Calu3 (cell line): ENCODE measurements at regions not wholly inside any gene's neighbourhood (a gene's known extent, or its start where the extent isn't known, plus 50 kb on each side); places are given as distances from the start of the nearest gene placed in this dataset.

Source experiments
- BruUV-seq: library from RNA; stranded (reverse); fragments of 400-500 nt; replicated peaks from 2 replicates; lab custom pipeline; 2021; lab: Mats Ljungman, UMichigan
- CTCF ChIA-PET: fragments of 300-600 bp; sonication (Branson Sonifier 250); formaldehyde crosslinking; loops from one replicate; lab custom pipeline; 2022; ENCODE audit warnings: antibody characterized with exemption; lab: Charles Lee
- DNase-seq: peaks from one replicate; pipeline ENCODE4 v3.0.0; 2022
- H3K27ac Mint-ChIP-seq: one replicate; pipeline ENCODE4 v1.8.0; 2022; ENCODE audit warnings: mixed read lengths; ENCODE audit not compliant: unreplicated experiment
- H3K27me3 Mint-ChIP-seq: one replicate; pipeline ENCODE4 v1.8.0; 2022; ENCODE audit warnings: mixed read lengths; ENCODE audit not compliant: unreplicated experiment
- H3K36me3 Mint-ChIP-seq: one replicate; pipeline ENCODE4 v1.8.0; 2022; ENCODE audit warnings: mild to moderate bottlenecking, moderate library complexity, mixed read lengths; ENCODE audit not compliant: insufficient read depth, unreplicated experiment
- H3K4me1 Mint-ChIP-seq: one replicate; pipeline ENCODE4 v1.8.0; 2022; ENCODE audit warnings: mild to moderate bottlenecking, low read depth, mixed read lengths; ENCODE audit not compliant: unreplicated experiment
- H3K4me3 Mint-ChIP-seq: one replicate; pipeline ENCODE4 v1.8.0; 2022; ENCODE audit warnings: mild to moderate bottlenecking, low read depth, moderate library complexity, mixed read lengths; ENCODE audit not compliant: unreplicated experiment
- H3K9me3 Mint-ChIP-seq: one replicate; pipeline ENCODE4 v1.8.0; 2022; ENCODE audit warnings: low read depth, mixed read lengths; ENCODE audit not compliant: unreplicated experiment
- CTCF ChIP-seq: fragments of 200-600 bp; IDR thresholded peaks from one replicate; pipeline ENCODE4 v1.8.0; 2022; ENCODE audit warnings: antibody characterized with exemption; ENCODE audit not compliant: unreplicated experiment
- intact Hi-C: fragments of 100-400 bp; cut with micrococcal nuclease; formaldehyde crosslinking; loops from one replicate; pipeline ENCODE4 v1.10.0; 2022; ENCODE audit not compliant: unreplicated experiment

GRCh38 chr2:367246-367645 lies 79.4 kb upstream of the ALKAL2 start:
- intact Hi-C loops: no loop called here
- H3K4me1 Mint-ChIP-seq: no peaks in the 10 kb centered on the region
- CTCF ChIA-PET: no interaction called here
- H3K9me3 Mint-ChIP-seq: peaks cover 17% of the 10 kb centered on the region
- H3K4me3 Mint-ChIP-seq: no peak overlapping the region
- no peak for TF ChIP-seq CTCF
- H3K27me3 Mint-ChIP-seq: no peaks in the 10 kb centered on the region
- H3K36me3 Mint-ChIP-seq: no peaks in the 10 kb centered on the region
- DNase-seq: no peak
- BruUV-seq: no TSS peak
- H3K27ac Mint-ChIP-seq: no peak overlapping the region

- BruUV-seq: no TSS peak
- DNase-seq: no peak
- no peaks in the 10 kb centered on the region for H3K36me3 Mint-ChIP-seq
- intact Hi-C loops: no loop called here
- CTCF ChIA-PET: no interaction called here
- no peaks in the 10 kb centered on the region for H3K4me1 Mint-ChIP-seq
- peaks cover 17% of the 10 kb centered on the region for H3K9me3 Mint-ChIP-seq
- H3K4me3 Mint-ChIP-seq: no peak overlapping the region
- no peak for TF ChIP-seq CTCF
- no peaks in the 10 kb centered on the region for H3K27me3 Mint-ChIP-seq
- no peak overlapping the region for H3K27ac Mint-ChIP-seq
Observed at GRCh38 chr2:366706-367105, 78.8 kb upstream of the ALKAL2 start.

- CTCF ChIA-PET: no interaction called here
- Mint-ChIP-seq H3K4me3 (no peak overlapping the region), H3K27me3 (no peaks in the 10 kb centered on the region), H3K9me3 (peaks cover 17% of the 10 kb centered on the region), H3K27ac (no peak overlapping the region), H3K4me1 (no peaks in the 10 kb centered on the region), H3K36me3 (no peaks in the 10 kb centered on the region)
- intact Hi-C loops: no loop called here
- DNase-seq: no peak
- TF ChIP-seq CTCF: no peak
- no TSS peak for BruUV-seq
Observed at GRCh38 chr2:365367-366275, 77.7 kb upstream of the ALKAL2 start.

- Mint-ChIP-seq H3K4me1 (no peaks in the 10 kb centered on the region), H3K36me3 (no peaks in the 10 kb centered on the region), H3K9me3 (peaks cover 17% of the 10 kb centered on the region), H3K27ac (no peak overlapping the region), H3K4me3 (no peak overlapping the region), H3K27me3 (no peaks in the 10 kb centered on the region)
- intact Hi-C loops: no loop called here
- BruUV-seq: no TSS peak
- CTCF ChIA-PET: no interaction called here
- DNase-seq: no peak
- no peak for TF ChIP-seq CTCF
Observed at GRCh38 chr2:363824-364470, 76.1 kb upstream of the ALKAL2 start.
